ENCODE measurements at regions not wholly inside any gene's neighbourhood (a gene's known extent, or its start where the extent isn't known, plus 50 kb on each side); places are given as distances from the start of the nearest gene placed in this dataset.

DNA sequence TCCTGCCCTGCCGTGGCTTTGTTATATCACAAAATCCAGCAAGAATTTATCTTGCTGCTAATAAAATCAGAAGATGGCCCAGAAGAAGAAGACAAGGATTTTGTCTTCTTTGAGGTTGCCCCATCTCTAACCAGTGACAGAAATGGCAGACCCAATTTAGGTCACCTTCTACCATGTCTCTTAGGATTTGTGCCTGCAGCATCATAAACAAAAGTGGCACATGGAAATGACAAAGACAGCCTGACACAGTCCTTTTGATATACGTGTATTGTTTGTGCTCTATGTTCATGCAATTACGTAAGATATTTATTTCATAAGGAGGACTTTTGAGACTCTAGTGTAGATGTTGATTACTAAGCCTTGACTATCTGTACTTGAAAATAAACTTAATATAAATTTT lies 135.9 kb upstream of the TMTC4 start:
- Histone ChIP-seq H3K4ac (replicated peaks; ENCODE audit: insufficient read length, low read depth, low read length) (no peak overlapping the region), H2AFZ (ENCODE audit: low read length) (no peak overlapping the region), H3K23ac (ENCODE audit: insufficient read length) (no peak overlapping the region), H4K8ac (ENCODE audit: extremely low read depth, insufficient read depth, low read length) (no peak overlapping the region), H4K20me1 (replicated peaks in 1 of 2; ENCODE audit: control insufficient read depth in 1 of 2, insufficient read depth in 2 of 2, low read length in 2 of 2) (no peaks in the 10 kb centered on the region), H3K14ac (ENCODE audit: insufficient read length) (no peak overlapping the region), H2AK5ac (ENCODE audit: low read depth, low read length) (no peak overlapping the region), H3K23me2 (ENCODE audit: low read depth, low read length) (no peaks in the 10 kb centered on the region), H3K56ac (replicated peaks; ENCODE audit: insufficient read length, low read depth, low read length) (no peak overlapping the region), H3K4me3 (ENCODE audit: extremely low read depth in 1 of 4, insufficient read depth in 2 of 4, low read depth in 3 of 4, low read length in 4 of 4) (no peak overlapping the region), H3K79me2 (ENCODE audit: control insufficient read depth in 1 of 2, insufficient read depth in 2 of 2, low read length in 2 of 2) (no peaks in the 10 kb centered on the region), H4K91ac (replicated peaks; ENCODE audit: insufficient read length, low read length) (no peak overlapping the region), H2BK12ac (ENCODE audit: low read depth, low read length) (no peak overlapping the region), H2BK20ac (ENCODE audit: low read length) (no peak overlapping the region), H3K18ac (ENCODE audit: extremely low read depth, low read length) (no peak overlapping the region), H3K27me3 (replicated peaks in 1 of 4; ENCODE audit: control insufficient read depth in 3 of 4, extremely low read depth in 1 of 4, insufficient read depth in 3 of 4, low read length in 3 of 4) (no peaks in the 10 kb centered on the region), H3K36me3 (ENCODE audit: control insufficient read depth in 2 of 4, insufficient read depth in 4 of 4, low read length in 3 of 4) (no peaks in the 10 kb centered on the region), H3K27ac (ENCODE audit: low read depth, low read length) (no peak overlapping the region), H2BK15ac (ENCODE audit: low read length) (no peak overlapping the region), H4K5ac (ENCODE audit: insufficient read length, low read depth, low read length) (no peak overlapping the region), H3K4me2 (ENCODE audit: insufficient read depth in 1 of 2, low read depth in 2 of 2, low read length in 2 of 2) (no peak overlapping the region), H3K9me3 (ENCODE audit: insufficient read depth in 2 of 2, low read depth in 1 of 2, low read length in 1 of 2) (no peaks in the 10 kb centered on the region), H3K79me1 (ENCODE audit: low read depth, low read length) (no peaks in the 10 kb centered on the region), H3K4me1 (replicated peaks in 1 of 4; ENCODE audit: control insufficient read depth in 3 of 4, insufficient read depth in 4 of 4, low read length in 3 of 4) (peaks cover 0 to 5% (median 2%) of the 10 kb centered on the region in 4 experiments; a peak in 3 of 7 replicates), H3K9ac (replicated peaks in 1 of 4; ENCODE audit: extremely low read depth in 1 of 4, low read depth in 3 of 4, low read length in 3 of 4) (no peak overlapping the region), H2BK5ac (ENCODE audit: low read depth, low read length) (no peak overlapping the region), H2BK120ac (replicated peaks; ENCODE audit: low read depth, low read length) (no peak overlapping the region)
- 91% methylated on average over 3 of the region's 3 CpGs; no CpG with 5 or more reads in 1 of the 2 experiments for WGBS, 2 experiments (ENCODE audit: extremely low coverage in 1 of 2, insufficient coverage in 1 of 2, insufficient read length in 1 of 2, insufficient replicate concordance in 2 of 2, low coverage in 1 of 2, low lambda C conversion rate in 2 of 2, missing lambda C conversion rate in 1 of 2)
- FAIRE-seq (no peak), DNase-seq (ENCODE audit: low read depth in 1 of 2, low spot score in 2 of 2) (no peak)
- POLR2A ChIA-PET (ENCODE audit: partially characterized antibody), result no interaction called here
- no peak for TF ChIP-seq SP1 (IDR thresholded peaks at IDR 0.05; ENCODE audit: low read depth, low read length)
- no peak for TF ChIP-seq EP300 (IDR thresholded peaks at IDR 0.05; ENCODE audit: borderline replicate concordance in 1 of 2, low read depth in 2 of 2, low read length in 2 of 2)
- TF ChIP-seq SP2 (IDR thresholded peaks at IDR 0.05; ENCODE audit: low read length), result no peak
- TF ChIP-seq GABPA (IDR thresholded peaks at IDR 0.05; ENCODE audit: borderline replicate concordance, insufficient read depth, low read length), result no peak
- no peak for TF ChIP-seq POU5F1 (IDR thresholded peaks at IDR 0.05; ENCODE audit: low read depth, low read length)
- TF ChIP-seq, protein P1, sequence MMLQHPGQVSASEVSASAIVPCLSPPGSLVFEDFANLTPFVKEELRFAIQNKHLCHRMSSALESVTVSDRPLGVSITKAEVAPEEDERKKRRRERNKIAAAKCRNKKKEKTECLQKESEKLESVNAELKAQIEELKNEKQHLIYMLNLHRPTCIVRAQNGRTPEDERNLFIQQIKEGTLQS (IDR thresholded peaks at IDR 0.05; ENCODE audit: insufficient read depth, low read depth, low read length), result no peak
- no peak for TF ChIP-seq PHF8 (conservative IDR thresholded peaks at IDR 0.05; ENCODE audit: low read depth, low read length)
- TF ChIP-seq SAP30 (IDR thresholded peaks at IDR 0.05; ENCODE audit: insufficient read depth, insufficient replicate concordance, low read length), result no peak
- no peak for TF ChIP-seq EGR1 (IDR thresholded peaks at IDR 0.05; ENCODE audit: borderline replicate concordance, low read depth, low read length)
- TF ChIP-seq ZNF274 (IDR thresholded peaks at IDR 0.05; ENCODE audit: borderline replicate concordance, extremely low read depth, low read length), result no peak
- no peak for TF ChIP-seq TAF1 (IDR thresholded peaks at IDR 0.05; ENCODE audit: low read depth, low read length)
- CTCF ChIA-PET (ENCODE audit: partially characterized antibody), result interaction anchor here (2.7 kb wide), 1 partner anchor 88 kb away, joined by 11 read pairs; no protein-coding TSS in a partner anchor
